ENCODE measurements at regions not wholly inside any gene's neighbourhood (a gene's known extent, or its start where the extent isn't known, plus 50 kb on each side); places are given as distances from the start of the nearest gene placed in this dataset.

DNA sequence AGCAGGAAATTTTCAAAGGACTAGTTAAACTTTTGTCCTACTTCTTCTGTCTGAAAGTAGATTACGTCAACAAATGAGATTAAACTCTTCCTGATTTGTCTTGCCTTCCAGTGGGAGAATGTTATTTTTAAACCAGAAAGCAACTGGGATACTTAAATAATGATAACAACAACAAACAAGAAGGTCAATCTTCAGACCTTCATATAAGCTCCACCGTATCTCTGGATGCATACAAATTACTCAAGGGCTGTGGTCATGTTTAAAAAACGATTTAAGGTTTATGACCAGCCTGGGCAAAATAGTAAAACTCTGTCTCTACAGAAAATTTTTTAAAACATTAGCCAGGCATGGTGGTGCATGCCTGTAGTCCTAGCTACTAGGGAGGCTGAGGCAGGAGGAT lies 145.3 kb upstream of the NPHP3 start:
- TF ChIP-seq, protein P1, sequence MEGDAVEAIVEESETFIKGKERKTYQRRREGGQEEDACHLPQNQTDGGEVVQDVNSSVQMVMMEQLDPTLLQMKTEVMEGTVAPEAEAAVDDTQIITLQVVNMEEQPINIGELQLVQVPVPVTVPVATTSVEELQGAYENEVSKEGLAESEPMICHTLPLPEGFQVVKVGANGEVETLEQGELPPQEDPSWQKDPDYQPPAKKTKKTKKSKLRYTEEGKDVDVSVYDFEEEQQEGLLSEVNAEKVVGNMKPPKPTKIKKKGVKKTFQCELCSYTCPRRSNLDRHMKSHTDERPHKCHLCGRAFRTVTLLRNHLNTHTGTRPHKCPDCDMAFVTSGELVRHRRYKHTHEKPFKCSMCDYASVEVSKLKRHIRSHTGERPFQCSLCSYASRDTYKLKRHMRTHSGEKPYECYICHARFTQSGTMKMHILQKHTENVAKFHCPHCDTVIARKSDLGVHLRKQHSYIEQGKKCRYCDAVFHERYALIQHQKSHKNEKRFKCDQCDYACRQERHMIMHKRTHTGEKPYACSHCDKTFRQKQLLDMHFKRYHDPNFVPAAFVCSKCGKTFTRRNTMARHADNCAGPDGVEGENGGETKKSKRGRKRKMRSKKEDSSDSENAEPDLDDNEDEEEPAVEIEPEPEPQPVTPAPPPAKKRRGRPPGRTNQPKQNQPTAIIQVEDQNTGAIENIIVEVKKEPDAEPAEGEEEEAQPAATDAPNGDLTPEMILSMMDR (IDR thresholded peaks at IDR 0.05) = no peak
- TF ChIP-seq POLR2A (IDR thresholded peaks at IDR 0.05) = no peak
